ENCODE measurements at regions not wholly inside any gene's neighbourhood (a gene's known extent, or its start where the extent isn't known, plus 50 kb on each side); places are given as distances from the start of the nearest gene placed in this dataset.

DNA sequence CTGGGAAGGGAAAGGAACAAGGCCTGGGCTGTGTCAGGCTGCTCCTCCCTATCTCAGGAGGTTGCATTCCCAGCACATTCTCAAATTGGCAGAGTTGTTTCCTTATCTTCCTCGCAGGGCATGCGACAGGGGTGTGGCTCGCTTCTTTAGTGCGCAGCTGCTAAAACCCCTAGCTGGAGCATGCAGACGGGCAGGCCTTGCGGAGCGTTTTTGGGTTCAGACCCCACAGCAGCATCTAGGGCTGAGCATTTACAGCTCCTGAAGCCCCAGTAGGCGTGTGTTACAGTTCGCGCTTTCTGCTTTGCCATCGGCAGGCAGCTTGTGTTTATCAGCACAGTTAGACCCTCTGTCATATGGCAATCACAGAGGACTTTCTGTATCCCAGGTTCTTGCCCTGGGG, 392.4 kb downstream of the TECRL start (continued):
- TF ChIP-seq BHLHE40 (IDR thresholded peaks at IDR 0.05; ENCODE audit: low read length), result no peak
- TF ChIP-seq ZNF724P (CRISPR knock-in tag; IDR thresholded peaks at IDR 0.05; ENCODE audit: borderline replicate concordance), result no peak
- TF ChIP-seq HES4 (CRISPR knock-in tag; IDR thresholded peaks at IDR 0.05; ENCODE audit: borderline replicate concordance), result no peak

DNA sequence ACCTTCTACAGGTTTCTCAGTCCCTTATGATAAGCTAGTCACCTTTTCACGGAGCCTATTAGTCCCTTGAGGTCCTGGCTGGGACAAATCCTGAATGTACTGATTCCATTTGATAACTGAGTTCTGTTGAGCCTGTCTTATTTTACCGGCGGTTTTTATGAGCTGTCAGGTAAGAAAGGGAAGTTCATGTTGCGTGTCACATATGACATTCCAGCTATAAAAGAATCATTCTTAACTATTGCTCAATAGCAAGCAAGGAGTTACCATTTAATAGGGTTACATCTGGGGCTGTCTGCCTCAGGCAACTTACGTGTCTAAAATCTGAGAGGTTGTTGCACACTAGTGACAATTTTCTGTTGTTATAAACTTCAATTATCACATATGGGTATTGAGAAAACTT, 394.6 kb downstream of the TECRL start:
- H3K4me2 ChIP-seq (ENCODE audit: low read depth, low read length), result no peak overlapping the region
- intact Hi-C loops (cut with micrococcal nuclease; ENCODE audit: unreplicated experiment) (no loop called here), in situ Hi-C loops (cut with HindIII; ENCODE audit: extremely low pct_ligation_motif_present, low pct_unique_long_range_greater_than_20kb) (no loop called here)
- ChIA-PET POLR2A (no interaction called here), CTCF (ENCODE audit: low intra/inter-chr PET ratio, low total read pairs) (no interaction called here)
- H3K27ac ChIP-seq (ENCODE audit: extremely low read length, insufficient read depth, low read length), result no peak overlapping the region
- H3K9ac ChIP-seq (ENCODE audit: insufficient read depth, low read depth, low read length), result no peak overlapping the region
- H3K4me1 ChIP-seq (ENCODE audit: insufficient read depth, low read length), result no peaks in the 10 kb centered on the region
- H2AFZ ChIP-seq (ENCODE audit: low read length), result no peak overlapping the region
- no peak for ATAC-seq
- TF ChIP-seq ZNF331 (CRISPR knock-in tag; IDR thresholded peaks at IDR 0.05) (no peak), CEBPB (IDR thresholded peaks at IDR 0.05; ENCODE audit: borderline replicate concordance, low read depth, low read length) (peak; percentile 23; the same call in 1 of the 2 replicates), THYN1 (CRISPR knock-in tag; IDR thresholded peaks at IDR 0.05; ENCODE audit: borderline replicate concordance, low read depth) (no peak)
- H4K20me1 ChIP-seq (ENCODE audit: insufficient read depth, low read length), result no peaks in the 10 kb centered on the region
- no peak for DNase-seq (ENCODE audit: low spot score)
- no peak for FAIRE-seq
- no peaks in the 10 kb centered on the region for H3K36me3 ChIP-seq (replicated peaks in 1 of 2; ENCODE audit: control insufficient read depth in 1 of 2, insufficient read depth in 2 of 2, low read length in 2 of 2)
- 2% methylated on average over 5 of the region's 5 CpGs for WGBS (ENCODE audit: low lambda C conversion rate)
- H3K79me2 ChIP-seq (ENCODE audit: insufficient read depth, low read length), result no peaks in the 10 kb centered on the region
- BruUV-seq (replicated peaks), result no TSS peak
- no peak overlapping the region for H3K4me3 ChIP-seq (replicated peaks in 1 of 3; ENCODE audit: insufficient read depth in 1 of 3, low read depth in 2 of 3, low read length in 3 of 3)
- no peaks in the 10 kb centered on the region; a peak in 1 of 5 replicates for H3K27me3 ChIP-seq (ENCODE audit: control insufficient read depth in 1 of 2, insufficient read depth in 2 of 2, low read length in 2 of 2)
- peaks cover 53% of the 10 kb centered on the region for H3K9me3 ChIP-seq (ENCODE audit: low read length)

DNA sequence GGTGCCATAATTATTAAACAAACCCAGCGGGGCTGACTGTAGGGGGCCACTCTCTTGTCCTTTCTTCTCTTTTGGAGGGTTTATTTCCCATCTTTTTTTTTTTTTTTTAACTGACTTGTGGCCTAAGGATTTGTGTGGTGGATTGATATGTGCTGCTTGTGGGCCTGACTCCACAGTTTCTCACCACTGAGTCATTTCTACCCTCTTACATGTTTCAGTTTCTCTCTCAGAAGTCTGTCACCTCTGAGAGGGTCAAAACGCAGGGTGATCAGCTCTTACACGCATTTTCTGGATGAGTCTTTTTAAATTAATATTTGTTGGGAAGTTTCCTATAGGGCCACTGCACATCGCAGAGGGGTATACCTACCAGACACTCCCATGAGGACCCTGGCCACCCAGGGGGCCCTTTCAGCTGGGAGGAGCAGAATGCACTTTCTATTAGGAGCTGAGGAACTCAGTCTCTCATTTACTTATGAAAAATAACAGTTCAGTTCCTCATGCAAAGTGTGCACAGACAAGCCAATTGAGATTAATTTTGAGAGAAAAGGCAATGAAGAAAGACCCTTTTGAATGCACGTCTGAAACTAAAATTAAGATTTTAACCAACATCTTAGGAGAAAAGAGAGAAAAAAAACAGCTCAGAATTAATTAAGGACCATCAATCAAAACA, 407.9 kb downstream of the TECRL start:
- no TSS peak for BruUV-seq (replicated peaks)
- Histone ChIP-seq H3K4me2 (ENCODE audit: low read depth, low read length) (no peak overlapping the region), H2AFZ (ENCODE audit: low read length) (no peak overlapping the region), H3K36me3 (replicated peaks in 1 of 2; ENCODE audit: control insufficient read depth in 1 of 2, insufficient read depth in 2 of 2, low read length in 2 of 2) (no peaks in the 10 kb centered on the region), H3K27ac (ENCODE audit: extremely low read length, insufficient read depth, low read length) (no peak overlapping the region), H4K20me1 (ENCODE audit: insufficient read depth, low read length) (no peaks in the 10 kb centered on the region), H3K4me1 (ENCODE audit: insufficient read depth, low read length) (no peaks in the 10 kb centered on the region), H3K9me3 (ENCODE audit: low read length) (peaks cover 22% of the 10 kb centered on the region), H3K79me2 (ENCODE audit: insufficient read depth, low read length) (no peaks in the 10 kb centered on the region), H3K9ac (ENCODE audit: insufficient read depth, low read depth, low read length) (no peak overlapping the region), H3K4me3 (replicated peaks in 1 of 3; ENCODE audit: insufficient read depth in 1 of 3, low read depth in 2 of 3, low read length in 3 of 3) (no peak overlapping the region), H3K27me3 (ENCODE audit: control insufficient read depth in 1 of 2, insufficient read depth in 2 of 2, low read length in 2 of 2) (no peaks in the 10 kb centered on the region)
- ATAC-seq, result no peak
- no peak for FAIRE-seq
- POLR2A ChIA-PET, result no interaction called here
- no peak for DNase-seq (ENCODE audit: low spot score)
- WGBS (ENCODE audit: low lambda C conversion rate), result 0% methylated on average over 5 of the region's 5 CpGs
- intact Hi-C loops (cut with micrococcal nuclease; ENCODE audit: unreplicated experiment) (no loop called here), in situ Hi-C loops (cut with HindIII; ENCODE audit: extremely low pct_ligation_motif_present, low pct_unique_long_range_greater_than_20kb) (no loop called here)
- TF ChIP-seq ZNF33B (CRISPR knock-in tag; IDR thresholded peaks at IDR 0.05) (no peak), ZNF180 (CRISPR knock-in tag; IDR thresholded peaks at IDR 0.05; ENCODE audit: borderline replicate concordance, low read depth) (no peak), PCBP2 (optimal IDR thresholded peaks at IDR 0.05; ENCODE audit: low read depth, low read length, poor library complexity, severe bottlenecking) (no peak), ZBTB7B (CRISPR knock-in tag; IDR thresholded peaks at IDR 0.05) (no peak), FOSL2 (CRISPR knock-in tag; IDR thresholded peaks at IDR 0.05) (no peak), MAFG (CRISPR knock-in tag; IDR thresholded peaks at IDR 0.05) (no peak), ZNF746 (CRISPR knock-in tag; IDR thresholded peaks at IDR 0.05) (no peak), HMG20A (CRISPR knock-in tag; IDR thresholded peaks at IDR 0.05; ENCODE audit: borderline replicate concordance) (no peak), CBX2 (IDR thresholded peaks at IDR 0.05; ENCODE audit: low read depth, low read length) (no peak), CBX2 (CRISPR knock-in tag; IDR thresholded peaks at IDR 0.05; ENCODE audit: low read depth) (no peak)
- TF ChIP-seq, protein P1, sequence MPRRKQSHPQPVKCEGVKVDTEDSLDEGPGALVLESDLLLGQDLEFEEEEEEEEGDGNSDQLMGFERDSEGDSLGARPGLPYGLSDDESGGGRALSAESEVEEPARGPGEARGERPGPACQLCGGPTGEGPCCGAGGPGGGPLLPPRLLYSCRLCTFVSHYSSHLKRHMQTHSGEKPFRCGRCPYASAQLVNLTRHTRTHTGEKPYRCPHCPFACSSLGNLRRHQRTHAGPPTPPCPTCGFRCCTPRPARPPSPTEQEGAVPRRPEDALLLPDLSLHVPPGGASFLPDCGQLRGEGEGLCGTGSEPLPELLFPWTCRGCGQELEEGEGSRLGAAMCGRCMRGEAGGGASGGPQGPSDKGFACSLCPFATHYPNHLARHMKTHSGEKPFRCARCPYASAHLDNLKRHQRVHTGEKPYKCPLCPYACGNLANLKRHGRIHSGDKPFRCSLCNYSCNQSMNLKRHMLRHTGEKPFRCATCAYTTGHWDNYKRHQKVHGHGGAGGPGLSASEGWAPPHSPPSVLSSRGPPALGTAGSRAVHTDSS (CRISPR knock-in tag; conservative IDR thresholded peaks at IDR 0.05), result no peak
- CTCF ChIA-PET (ENCODE audit: low intra/inter-chr PET ratio, low total read pairs), result no interaction called here

All from HepG2 (cell line).